ENCODE measurements at regions not wholly inside any gene's neighbourhood (a gene's known extent, or its start where the extent isn't known, plus 50 kb on each side); places are given as distances from the start of the nearest gene placed in this dataset.

DNA sequence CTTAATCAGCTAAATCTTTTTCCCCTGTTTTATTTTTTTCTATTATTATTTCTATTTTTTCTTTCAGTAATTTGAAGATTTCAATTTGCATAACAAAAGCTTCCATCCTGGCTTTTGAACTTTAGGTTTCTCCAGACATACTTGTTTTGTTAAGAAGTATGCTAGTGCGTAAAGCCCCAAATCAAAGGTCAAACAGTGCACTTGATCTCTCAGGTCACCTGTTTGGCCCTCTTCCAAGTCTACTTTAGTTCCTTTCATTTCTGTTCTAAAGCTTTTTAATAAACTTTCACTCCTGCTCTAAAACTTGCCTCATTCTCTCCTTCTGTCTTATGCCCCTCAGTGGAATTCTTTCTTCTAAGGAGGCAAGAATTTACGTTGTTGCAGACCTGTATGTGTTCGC, 54.6 kb upstream of the ATXN7L3B start:
- no peak for TF ChIP-seq EP300 (IDR thresholded peaks at IDR 0.05)
- TF ChIP-seq POLR2A (IDR thresholded peaks at IDR 0.05), result no peak
- TF ChIP-seq, protein P1, sequence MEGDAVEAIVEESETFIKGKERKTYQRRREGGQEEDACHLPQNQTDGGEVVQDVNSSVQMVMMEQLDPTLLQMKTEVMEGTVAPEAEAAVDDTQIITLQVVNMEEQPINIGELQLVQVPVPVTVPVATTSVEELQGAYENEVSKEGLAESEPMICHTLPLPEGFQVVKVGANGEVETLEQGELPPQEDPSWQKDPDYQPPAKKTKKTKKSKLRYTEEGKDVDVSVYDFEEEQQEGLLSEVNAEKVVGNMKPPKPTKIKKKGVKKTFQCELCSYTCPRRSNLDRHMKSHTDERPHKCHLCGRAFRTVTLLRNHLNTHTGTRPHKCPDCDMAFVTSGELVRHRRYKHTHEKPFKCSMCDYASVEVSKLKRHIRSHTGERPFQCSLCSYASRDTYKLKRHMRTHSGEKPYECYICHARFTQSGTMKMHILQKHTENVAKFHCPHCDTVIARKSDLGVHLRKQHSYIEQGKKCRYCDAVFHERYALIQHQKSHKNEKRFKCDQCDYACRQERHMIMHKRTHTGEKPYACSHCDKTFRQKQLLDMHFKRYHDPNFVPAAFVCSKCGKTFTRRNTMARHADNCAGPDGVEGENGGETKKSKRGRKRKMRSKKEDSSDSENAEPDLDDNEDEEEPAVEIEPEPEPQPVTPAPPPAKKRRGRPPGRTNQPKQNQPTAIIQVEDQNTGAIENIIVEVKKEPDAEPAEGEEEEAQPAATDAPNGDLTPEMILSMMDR (IDR thresholded peaks at IDR 0.05), result no peak
- TF ChIP-seq POLR2AphosphoS5 (IDR thresholded peaks at IDR 0.05), result no peak
